HL-60 (cell line): ENCODE measurements at regions not wholly inside any gene's neighbourhood (a gene's known extent, or its start where the extent isn't known, plus 50 kb on each side); places are given as distances from the start of the nearest gene placed in this dataset.

ENCODE experiments used
- DNase-seq, 2 experiments: peaks; one replicate each; pipeline ENCODE4 v3.0.0-alpha.2; 2010 to 2020; ENCODE audit warnings: low read depth in 1 of 2, low spot score in 1 of 2
- H3K27ac ChIP-seq: fragments of 250-450 bp; sonication (Bioruptor Pico); replicated peaks from 2 replicates; pipeline ENCODE4 v1.5.1; 2020; ENCODE audit warnings: mild to moderate bottlenecking, moderate library complexity
- H3K27me3 ChIP-seq: fragments of 250-450 bp; sonication (Bioruptor Pico); 2 replicates; pipeline ENCODE4 v1.5.1; 2021; ENCODE audit warnings: mild to moderate bottlenecking, moderate library complexity; ENCODE audit not compliant: insufficient read depth, poor library complexity, severe bottlenecking
- H3K4me3 ChIP-seq: replicated peaks from 2 replicates; pipeline ENCODE4 v1.5.1; 2011; ENCODE audit warnings: mild to moderate bottlenecking, control low read depth, low read length; ENCODE audit not compliant: insufficient read depth
- CTCF ChIP-seq: IDR thresholded peaks from one replicate; pipeline ENCODE4 v1.5.1; 2011; ENCODE audit warnings: low read length, control low read depth, inconsistent platforms; ENCODE audit not compliant: insufficient read depth
- GABPA ChIP-seq: IDR thresholded peaks from 2 replicates; pipeline ENCODE4 v1.6.1; 2012; ENCODE audit warnings: low read depth
- POLR2AphosphoS5 ChIP-seq: IDR thresholded peaks from 2 replicates; pipeline ENCODE4 v1.6.1; 2012; ENCODE audit warnings: low read depth
- REST ChIP-seq: IDR thresholded peaks from 2 replicates; pipeline ENCODE4 v1.6.1; 2012; ENCODE audit warnings: low read depth; ENCODE audit not compliant: insufficient replicate concordance
- SPI1 ChIP-seq: IDR thresholded peaks from 2 replicates; pipeline ENCODE4 v1.6.1; 2012; ENCODE audit warnings: low read depth, mild to moderate bottlenecking, borderline replicate concordance

- Histone ChIP-seq H3K27ac (no peak overlapping the region), H3K27me3 (no peaks in the 10 kb centered on the region), H3K4me3 (no peak overlapping the region)
- no peak for TF ChIP-seq REST
- no peak for TF ChIP-seq GABPA
- TF ChIP-seq CTCF: no peak
- no peak for TF ChIP-seq SPI1
- TF ChIP-seq POLR2AphosphoS5: no peak
- no peak for DNase-seq
Measured at GRCh38 chr4:164621886-164622521, 131.9 kb upstream of the SMIM31 start.

GRCh38 chr4:164623099-164623498, 130.8 kb upstream of the SMIM31 start:
- DNase-seq: no peak
- TF ChIP-seq SPI1: no peak
- TF ChIP-seq GABPA: no peak
- TF ChIP-seq CTCF: no peak
- no peak for TF ChIP-seq POLR2AphosphoS5
- no peak for TF ChIP-seq REST
- H3K4me3 ChIP-seq: no peak overlapping the region
- H3K27ac ChIP-seq: no peak overlapping the region
- H3K27me3 ChIP-seq: no peaks in the 10 kb centered on the region

GRCh38 chr4:164639001-164639400, 114.9 kb upstream of the SMIM31 start:
- DNase-seq: no peak
- no peak overlapping the region for H3K4me3 ChIP-seq
- no peak for TF ChIP-seq CTCF
- no peak for TF ChIP-seq POLR2AphosphoS5
- no peak for TF ChIP-seq SPI1
- no peak for TF ChIP-seq REST
- TF ChIP-seq GABPA: no peak

More at GRCh38 chr4:164639001-164639400, 114.9 kb upstream of the SMIM31 start:
- Histone ChIP-seq H3K27me3 (no peaks in the 10 kb centered on the region), H3K27ac (no peak overlapping the region)
